ENCODE measurements at regions not wholly inside any gene's neighbourhood (a gene's known extent, or its start where the extent isn't known, plus 50 kb on each side); places are given as distances from the start of the nearest gene placed in this dataset.

DNA sequence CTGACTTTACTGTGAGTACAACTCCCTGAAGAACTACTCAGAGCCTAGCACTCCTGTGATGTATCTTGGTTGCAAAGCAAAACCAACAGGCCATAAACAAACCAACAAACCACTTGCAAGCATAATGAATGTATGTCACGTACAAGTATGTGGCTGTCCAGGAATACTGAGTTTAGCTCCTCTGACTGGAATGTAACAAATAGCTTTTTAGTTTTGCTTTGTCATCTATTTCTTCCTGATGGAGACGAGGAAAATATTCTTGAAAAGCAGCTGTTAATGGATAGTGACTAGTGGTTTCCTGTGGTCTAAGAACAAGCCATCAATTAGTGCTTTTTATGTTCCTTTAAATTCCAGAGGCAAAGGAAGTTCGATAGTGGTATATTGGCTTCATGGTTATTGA is 101.9 kb upstream of the LY86 start:
- intact Hi-C loops (cut with micrococcal nuclease; ENCODE audit: unreplicated experiment) (no loop called here), in situ Hi-C loops (cut with HindIII; ENCODE audit: low pct_unique_long_range_greater_than_20kb, low sequenced_read_pairs) (no loop called here)
- Histone ChIP-seq H3K27ac (ENCODE audit: low read length) (no peak overlapping the region), H3K27me3 (ENCODE audit: control insufficient read depth, insufficient read depth, low read length) (peaks cover 5% of the 10 kb centered on the region), H3K36me3 (ENCODE audit: control insufficient read depth, insufficient read depth, low read length) (no peaks in the 10 kb centered on the region), H3K4me1 (ENCODE audit: control insufficient read depth, insufficient read depth, low read length) (no peaks in the 10 kb centered on the region), H3K9me3 (ENCODE audit: control insufficient read depth, insufficient read depth, low read depth, low read length) (no peaks in the 10 kb centered on the region), H3K4me3 (ENCODE audit: low read depth in 2 of 2, low read length in 2 of 2) (no peak overlapping the region)
- ChIA-PET CTCF (no interaction called here), POLR2A (no interaction called here)
- TF ChIP-seq TCF7L2 (IDR thresholded peaks at IDR 0.05; ENCODE audit: low read depth, low read length): no peak
- TF ChIP-seq SIN3A (IDR thresholded peaks at IDR 0.05; ENCODE audit: borderline replicate concordance, insufficient read depth, low read depth, low read length): no peak
- TF ChIP-seq, protein P1, sequence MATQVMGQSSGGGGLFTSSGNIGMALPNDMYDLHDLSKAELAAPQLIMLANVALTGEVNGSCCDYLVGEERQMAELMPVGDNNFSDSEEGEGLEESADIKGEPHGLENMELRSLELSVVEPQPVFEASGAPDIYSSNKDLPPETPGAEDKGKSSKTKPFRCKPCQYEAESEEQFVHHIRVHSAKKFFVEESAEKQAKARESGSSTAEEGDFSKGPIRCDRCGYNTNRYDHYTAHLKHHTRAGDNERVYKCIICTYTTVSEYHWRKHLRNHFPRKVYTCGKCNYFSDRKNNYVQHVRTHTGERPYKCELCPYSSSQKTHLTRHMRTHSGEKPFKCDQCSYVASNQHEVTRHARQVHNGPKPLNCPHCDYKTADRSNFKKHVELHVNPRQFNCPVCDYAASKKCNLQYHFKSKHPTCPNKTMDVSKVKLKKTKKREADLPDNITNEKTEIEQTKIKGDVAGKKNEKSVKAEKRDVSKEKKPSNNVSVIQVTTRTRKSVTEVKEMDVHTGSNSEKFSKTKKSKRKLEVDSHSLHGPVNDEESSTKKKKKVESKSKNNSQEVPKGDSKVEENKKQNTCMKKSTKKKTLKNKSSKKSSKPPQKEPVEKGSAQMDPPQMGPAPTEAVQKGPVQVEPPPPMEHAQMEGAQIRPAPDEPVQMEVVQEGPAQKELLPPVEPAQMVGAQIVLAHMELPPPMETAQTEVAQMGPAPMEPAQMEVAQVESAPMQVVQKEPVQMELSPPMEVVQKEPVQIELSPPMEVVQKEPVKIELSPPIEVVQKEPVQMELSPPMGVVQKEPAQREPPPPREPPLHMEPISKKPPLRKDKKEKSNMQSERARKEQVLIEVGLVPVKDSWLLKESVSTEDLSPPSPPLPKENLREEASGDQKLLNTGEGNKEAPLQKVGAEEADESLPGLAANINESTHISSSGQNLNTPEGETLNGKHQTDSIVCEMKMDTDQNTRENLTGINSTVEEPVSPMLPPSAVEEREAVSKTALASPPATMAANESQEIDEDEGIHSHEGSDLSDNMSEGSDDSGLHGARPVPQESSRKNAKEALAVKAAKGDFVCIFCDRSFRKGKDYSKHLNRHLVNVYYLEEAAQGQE (IDR thresholded peaks at IDR 0.05; ENCODE audit: insufficient read depth in 1 of 2, low read depth in 2 of 2, low read length in 1 of 2): no peak
- no peak for TF ChIP-seq POLR2AphosphoS5 (IDR thresholded peaks at IDR 0.05; ENCODE audit: low read depth, low read length)
- no peak for TF ChIP-seq CTCF (IDR thresholded peaks at IDR 0.05)
- ATAC-seq (no peak), DNase-seq (ENCODE audit: low read depth, low spot score) (no peak)
- BruUV-seq (replicated peaks): no TSS peak

DNA sequence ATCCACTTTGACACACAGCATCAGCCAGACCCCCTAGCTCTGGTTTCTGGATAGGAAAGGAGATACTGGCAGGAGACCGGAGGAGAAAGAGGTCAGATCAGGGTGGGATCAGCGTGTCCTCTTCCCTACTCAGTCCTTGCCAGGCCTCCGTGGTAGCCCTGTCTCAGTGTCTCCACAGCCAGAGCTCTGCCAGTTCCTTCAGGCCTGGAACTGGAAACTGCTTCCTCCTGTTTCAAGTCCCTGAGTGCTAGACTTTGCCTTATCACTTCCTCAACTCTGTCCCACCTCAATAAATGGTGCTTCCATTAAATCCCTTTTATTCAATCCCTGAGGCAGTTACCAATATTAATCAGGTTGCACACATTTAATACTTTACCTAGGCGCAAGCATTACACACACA is 96.8 kb upstream of the LY86 start:
- H3K27me3 ChIP-seq (ENCODE audit: control insufficient read depth, insufficient read depth, low read length): peaks cover under 1% of the 10 kb centered on the region
- TF ChIP-seq POLR2AphosphoS5 (IDR thresholded peaks at IDR 0.05; ENCODE audit: low read depth, low read length) (no peak), SIN3A (IDR thresholded peaks at IDR 0.05; ENCODE audit: borderline replicate concordance, insufficient read depth, low read depth, low read length) (no peak), TCF7L2 (IDR thresholded peaks at IDR 0.05; ENCODE audit: low read depth, low read length) (no peak)
- TF ChIP-seq, protein P1 (IDR thresholded peaks at IDR 0.05; ENCODE audit: insufficient read depth in 1 of 2, low read depth in 2 of 2, low read length in 1 of 2): no peak
- ChIA-PET POLR2A (no interaction called here), CTCF (no interaction called here)
- H3K27ac ChIP-seq (ENCODE audit: low read length): no peak overlapping the region
- in situ Hi-C loops (cut with HindIII; ENCODE audit: low pct_unique_long_range_greater_than_20kb, low sequenced_read_pairs): no loop called here
- no peaks in the 10 kb centered on the region for H3K36me3 ChIP-seq (ENCODE audit: control insufficient read depth, insufficient read depth, low read length)
- no peaks in the 10 kb centered on the region for H3K4me1 ChIP-seq (ENCODE audit: control insufficient read depth, insufficient read depth, low read length)
- ATAC-seq (no peak), DNase-seq (ENCODE audit: low read depth, low spot score) (no peak)
- intact Hi-C loops (cut with micrococcal nuclease; ENCODE audit: unreplicated experiment): no loop called here
- BruUV-seq (replicated peaks): no TSS peak
- no peaks in the 10 kb centered on the region for H3K9me3 ChIP-seq (ENCODE audit: control insufficient read depth, insufficient read depth, low read depth, low read length)
- no peak overlapping the region for H3K4me3 ChIP-seq (ENCODE audit: low read depth in 2 of 2, low read length in 2 of 2)
